Fibroblast of villous mesenchyme (primary cell): ENCODE measurements at regions not wholly inside any gene's neighbourhood (a gene's known extent, or its start where the extent isn't known, plus 50 kb on each side); places are given as distances from the start of the nearest gene placed in this dataset.

ENCODE experiments used
- DNase-seq: peaks from one replicate; pipeline ENCODE4 v3.0.0-alpha.2; 2010; ENCODE audit warnings: low read depth
- H3K4me3 ChIP-seq: 2 replicates; pipeline ENCODE4 v1.5.1; 2011; ENCODE audit warnings: low read depth, mild to moderate bottlenecking, low read length
- TF ChIP-seq, protein P1 (sequence below): IDR thresholded peaks from 2 replicates; pipeline ENCODE4 v1.5.1; 2012; ENCODE audit warnings: low read depth, mild to moderate bottlenecking, low read length; ENCODE audit not compliant: insufficient read depth

DNA sequence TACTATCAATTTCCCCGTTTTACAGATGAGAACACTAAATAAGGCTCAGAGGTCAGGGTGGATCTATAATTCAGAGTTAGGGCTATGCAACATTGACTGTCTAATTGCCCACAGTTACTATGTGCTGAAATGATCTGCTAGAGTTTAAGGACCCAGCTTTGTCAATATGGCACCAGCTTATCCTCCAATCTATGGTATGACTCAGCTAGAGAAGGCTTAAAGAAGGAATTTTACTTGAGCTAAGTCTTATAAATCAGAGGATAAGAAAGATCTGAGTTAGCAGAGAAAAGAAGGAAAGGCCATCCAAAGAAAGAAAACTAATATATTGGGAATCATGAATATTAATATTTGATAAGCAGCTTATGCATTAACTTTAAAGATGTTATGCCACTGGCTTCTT is 78.1 kb downstream of the ASB9 start:
- TF ChIP-seq, protein P1, sequence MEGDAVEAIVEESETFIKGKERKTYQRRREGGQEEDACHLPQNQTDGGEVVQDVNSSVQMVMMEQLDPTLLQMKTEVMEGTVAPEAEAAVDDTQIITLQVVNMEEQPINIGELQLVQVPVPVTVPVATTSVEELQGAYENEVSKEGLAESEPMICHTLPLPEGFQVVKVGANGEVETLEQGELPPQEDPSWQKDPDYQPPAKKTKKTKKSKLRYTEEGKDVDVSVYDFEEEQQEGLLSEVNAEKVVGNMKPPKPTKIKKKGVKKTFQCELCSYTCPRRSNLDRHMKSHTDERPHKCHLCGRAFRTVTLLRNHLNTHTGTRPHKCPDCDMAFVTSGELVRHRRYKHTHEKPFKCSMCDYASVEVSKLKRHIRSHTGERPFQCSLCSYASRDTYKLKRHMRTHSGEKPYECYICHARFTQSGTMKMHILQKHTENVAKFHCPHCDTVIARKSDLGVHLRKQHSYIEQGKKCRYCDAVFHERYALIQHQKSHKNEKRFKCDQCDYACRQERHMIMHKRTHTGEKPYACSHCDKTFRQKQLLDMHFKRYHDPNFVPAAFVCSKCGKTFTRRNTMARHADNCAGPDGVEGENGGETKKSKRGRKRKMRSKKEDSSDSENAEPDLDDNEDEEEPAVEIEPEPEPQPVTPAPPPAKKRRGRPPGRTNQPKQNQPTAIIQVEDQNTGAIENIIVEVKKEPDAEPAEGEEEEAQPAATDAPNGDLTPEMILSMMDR: no peak
- DNase-seq: no peak
- no peak overlapping the region for H3K4me3 ChIP-seq

GRCh38 chrX:15188039-15188438 is 81.8 kb downstream of the ASB9 start:
- TF ChIP-seq, protein P1: no peak
- no peak for DNase-seq
- no peak overlapping the region for H3K4me3 ChIP-seq

GRCh38 chrX:15177316-15177715 is 92.6 kb downstream of the ASB9 start:
- no peak overlapping the region for H3K4me3 ChIP-seq
- no peak for DNase-seq
- TF ChIP-seq, protein P1: no peak

DNA sequence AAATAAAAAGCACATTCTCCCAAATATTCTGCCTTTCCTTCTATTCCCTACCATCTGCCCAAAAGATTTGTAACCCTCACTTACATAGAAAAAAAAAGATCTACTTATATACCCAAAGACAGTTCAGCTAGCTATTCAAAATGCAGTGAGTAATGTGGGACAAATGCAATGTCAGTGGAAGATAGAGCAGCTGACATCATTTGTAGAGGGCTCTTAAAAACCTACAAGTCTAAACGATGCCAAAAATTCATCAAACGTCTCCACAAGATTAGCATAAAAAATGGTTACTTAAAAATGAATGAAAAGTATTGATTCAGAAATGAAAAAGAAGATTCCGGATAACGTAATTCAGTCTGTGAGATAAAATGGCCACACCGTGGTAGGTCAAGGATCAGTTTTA is 96.5 kb downstream of the ASB9 start:
- TF ChIP-seq, protein P1: no peak
- H3K4me3 ChIP-seq: no peak overlapping the region
- no peak for DNase-seq

- DNase-seq: peak; percentile 70
- TF ChIP-seq, protein P1: no peak
- H3K4me3 ChIP-seq: no peak overlapping the region
Observed at GRCh38 chrX:15170927-15171326, 99.0 kb downstream of the ASB9 start.

- TF ChIP-seq, protein P1: no peak
- DNase-seq: no peak
- no peak overlapping the region for H3K4me3 ChIP-seq
Observed at GRCh38 chrX:15167826-15168225, 102.1 kb downstream of the ASB9 start.

DNA sequence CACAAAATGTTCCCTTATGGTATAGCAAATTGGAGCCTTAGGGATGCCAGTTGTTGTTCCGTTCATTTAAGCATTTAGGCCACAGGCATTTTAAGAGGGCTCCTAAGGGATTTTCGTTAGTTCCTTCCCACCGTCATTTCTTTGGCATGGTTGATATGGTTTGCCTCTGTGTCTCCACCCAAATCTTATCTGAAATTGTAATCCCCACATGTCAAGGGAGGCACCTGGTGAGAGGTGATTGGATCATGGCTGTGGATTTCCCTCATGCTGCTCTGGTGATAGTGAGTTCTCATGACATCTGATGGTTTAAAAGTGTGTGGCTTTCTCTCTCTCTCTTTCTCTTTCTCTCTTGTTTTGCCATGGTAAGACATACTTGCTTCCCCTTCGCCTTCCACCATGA is 104.1 kb downstream of the ASB9 start:
- DNase-seq: no peak
- TF ChIP-seq, protein P1: no peak

More for the DNA sequence above, 104.1 kb downstream of the ASB9 start:
- H3K4me3 ChIP-seq: no peak overlapping the region
